K562 (cell line): ENCODE measurements at regions not wholly inside any gene's neighbourhood (a gene's known extent, or its start where the extent isn't known, plus 50 kb on each side); places are given as distances from the start of the nearest gene placed in this dataset.

Source experiments
- ATAC-seq: fragments of 200-7000 bp; cut with Tn5 transposase; 3 replicates; pipeline ENCODE4 v1.9.1; 2020; ENCODE audit warnings: moderate library complexity
- BruUV-seq: library from RNA; stranded (reverse); fragments of 400-500 nt; replicated peaks from 2 replicates; lab custom pipeline; 2021; lab: Mats Ljungman, UMichigan
- CTCF ChIA-PET: fragments of 300-600 bp; formaldehyde crosslinking; extraction: SDS; loops from one replicate; lab custom pipeline; 2021; ENCODE audit warnings: low intra/inter-chr PET ratio; lab: Yijun Ruan, JAX
- POLR2A ChIA-PET: fragments of 300-600, 350-650 bp; sonication (Branson Sonifier 250); formaldehyde crosslinking; extraction: SDS; loops from one replicate; lab custom pipeline; 2021; ENCODE audit warnings: antibody characterized with exemption, inconsistent platforms; lab: Yijun Ruan, JAX
- DNase-seq, 4 experiments: peaks; one replicate each; pipeline versions ENCODE4 v3.0.0 to v3.0.0-alpha.2; 2011 to 2018; ENCODE audit warnings: low spot score in 3 of 4, mixed read lengths in 3 of 4; ENCODE audit errors: extremely low read depth in 1 of 4
- FAIRE-seq: peaks from 2 replicates; lab custom pipeline; 2011; peaks lifted over from hg19 to GRCh38; lab: Jason Lieb, UNC
- H2AFZ ChIP-seq: 2 replicates; pipeline ENCODE4 v1.6.0; 2011; ENCODE audit warnings: low read depth, low read length, control low read depth, inconsistent platforms
- H3K27ac ChIP-seq: fragments of 200-600 bp; 3 replicates; pipeline ENCODE4 v1.8.0; 2011; ENCODE audit warnings: low read depth, mild to moderate bottlenecking, control low read depth, inconsistent platforms, low read length, moderate library complexity, mixed read lengths; ENCODE audit errors: extremely low read depth
- H3K27me3 ChIP-seq, 2 experiments: fragments of 300-600 bp in 1 of 2; 2 replicates in 1 of 2; 3 replicates in 1 of 2; pipeline versions ENCODE4 v1.6.0 to v1.8.0; 2011; ENCODE audit warnings: inconsistent platforms in 2 of 2, low read length in 2 of 2, mild to moderate bottlenecking in 1 of 2, mixed read lengths in 1 of 2, moderate library complexity in 1 of 2; ENCODE audit not compliant: control insufficient read depth in 2 of 2, insufficient read depth in 2 of 2
- H3K36me3 ChIP-seq: fragments of 300-600 bp; 3 replicates; pipeline ENCODE4 v1.8.0; 2011; ENCODE audit warnings: mild to moderate bottlenecking, low read length, inconsistent platforms; ENCODE audit not compliant: control insufficient read depth, insufficient read depth
- H3K4me1 ChIP-seq, 2 experiments: fragments of 200-600 bp in 1 of 2; replicated peaks in 1 of 2; 2 replicates in 1 of 2; 3 replicates in 1 of 2; pipeline versions ENCODE4 v1.5.1 to v1.8.0; 2011; ENCODE audit warnings: inconsistent platforms in 2 of 2, low read length in 2 of 2, mild to moderate bottlenecking in 1 of 2, mixed read lengths in 1 of 2, moderate library complexity in 1 of 2; ENCODE audit not compliant: control insufficient read depth in 2 of 2, insufficient read depth in 2 of 2
- H3K4me2 ChIP-seq: 2 replicates; pipeline ENCODE4 v1.6.1; 2011; ENCODE audit warnings: low read length, control low read depth, inconsistent platforms, mixed read lengths; ENCODE audit not compliant: insufficient read depth
- H3K4me3 ChIP-seq: fragments of 200-600 bp; sonication (generic), shearing (Covaris generic); 2 replicates; pipeline ENCODE4 v1.5.1; 2016; ENCODE audit warnings: control low read depth, inconsistent platforms
- H3K79me2 ChIP-seq: fragments of 200-600 bp; 3 replicates; pipeline ENCODE4 v1.8.0; 2011; ENCODE audit warnings: low read length, inconsistent platforms; ENCODE audit not compliant: control insufficient read depth, insufficient read depth
- H3K9ac ChIP-seq, 2 experiments: 2 replicates each; pipeline versions ENCODE4 v1.6.0 to v1.6.1; 2011; ENCODE audit warnings: low read depth in 2 of 2, low read length in 2 of 2, control low read depth in 1 of 2, inconsistent platforms in 1 of 2, mild to moderate bottlenecking in 1 of 2, mixed read lengths in 1 of 2; ENCODE audit not compliant: insufficient read depth in 1 of 2
- H3K9me1 ChIP-seq: one replicate; pipeline ENCODE4 v1.6.0; 2011; ENCODE audit warnings: inconsistent platforms, mild to moderate bottlenecking, low read length, moderate library complexity; ENCODE audit not compliant: control insufficient read depth, insufficient read depth
- H3K9me3 ChIP-seq: replicated peaks from 2 replicates; pipeline ENCODE4 v1.5.1; 2011; ENCODE audit warnings: low read depth, low read length, inconsistent platforms; ENCODE audit not compliant: control insufficient read depth, insufficient read depth
- H4K20me1 ChIP-seq: replicated peaks from 2 replicates; pipeline ENCODE4 v1.6.1; 2011; ENCODE audit warnings: low read length, inconsistent platforms, mixed read lengths; ENCODE audit not compliant: control insufficient read depth, insufficient read depth
- EGR1 ChIP-seq: fragments of 450-650 bp; conservative IDR thresholded peaks from 2 replicates; pipeline ENCODE4 v1.6.1; 2017; ENCODE audit warnings: mild to moderate bottlenecking
- GTF2F1 ChIP-seq: IDR thresholded peaks from 2 replicates; pipeline ENCODE4 v1.6.1; 2011; ENCODE audit warnings: low read depth, low read length, improper control_type of control experiment
- RFX7 ChIP-seq: fragments of 250-450 bp; sonication (Bioruptor Pico); IDR thresholded peaks from 2 replicates; pipeline ENCODE4 v1.5.1; 2021; ENCODE audit warnings: mild to moderate bottlenecking
- TCF7L2 ChIP-seq: fragments of 150-350 bp; IDR thresholded peaks from 2 replicates; pipeline ENCODE4 v1.6.1; 2016; ENCODE audit warnings: low read depth, mild to moderate bottlenecking, low read length, moderate library complexity
- U2AF2 ChIP-seq: fragments of 200-400 bp; formaldehyde crosslinking; optimal IDR thresholded peaks from 2 replicates; pipeline ENCODE3; 2017; ENCODE audit warnings: low read depth, mild to moderate bottlenecking, low read length
- ZBTB1 ChIP-seq: sonication (generic); formaldehyde crosslinking; IDR thresholded peaks from 2 replicates; pipeline ENCODE4 v1.8.1; 2023; ENCODE audit warnings: missing genetic modification reagents, low read depth, mild to moderate bottlenecking, borderline replicate concordance
- WGBS: fragments of 100-300 bp; shearing (Covaris generic); methylation state at CpG from one replicate; pipeline ENCODE4 v1.1.6; 2016; ENCODE audit warnings: low coverage, mixed read lengths; ENCODE audit not compliant: insufficient coverage; ENCODE audit errors: missing lambda C conversion rate; 5-methylcytosine and 5-hydroxymethylcytosine counted together
- in situ Hi-C: fragments of 300-500 bp; cut with MboI; formaldehyde crosslinking; loops from 4 replicates; pipeline ENCODE4 v1.15.0; 2018; ENCODE audit warnings: inconsistent platforms, mixed read lengths
- intact Hi-C: fragments of 100-400 bp; cut with micrococcal nuclease; formaldehyde crosslinking; loops from 2 replicates; pipeline ENCODE4 v1.14.2; 2022
- TF ChIP-seq, protein P1 (sequence below): fragments of 150-350 bp; IDR thresholded peaks from 2 replicates; pipeline ENCODE4 v1.6.1; 2014; ENCODE audit warnings: low read depth, mild to moderate bottlenecking, low read length, borderline replicate concordance

DNA sequence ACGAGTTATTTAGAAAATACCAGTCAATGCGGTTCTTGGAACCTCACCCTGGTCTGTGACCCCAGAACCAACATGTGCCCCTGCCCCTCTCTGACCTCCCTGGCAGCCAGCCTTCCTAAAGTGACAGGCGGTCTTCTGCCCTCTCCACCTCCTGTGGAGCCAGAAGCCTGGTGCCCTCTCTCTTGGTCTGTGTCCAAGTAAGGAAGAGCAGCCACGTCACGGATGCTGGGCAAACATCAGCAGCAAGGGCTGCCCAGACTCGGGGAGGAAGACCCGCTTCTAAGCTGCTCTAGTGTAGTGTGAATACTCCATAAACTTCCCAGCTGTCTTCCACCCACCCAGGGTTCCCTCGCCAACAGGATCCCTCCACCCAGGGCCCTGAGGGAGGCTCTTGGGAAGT, 272.4 kb downstream of the BMP7 start:
- intact Hi-C loops: no loop called here
- POLR2A ChIA-PET: interaction anchor here (1.2 kb wide), 1 partner anchor 11 kb away, joined by 3 read pairs; no protein-coding TSS in a partner anchor
- CTCF ChIA-PET: no interaction called here

More for the DNA sequence above, 272.4 kb downstream of the BMP7 start:
- Histone ChIP-seq H3K9me3 (no peaks in the 10 kb centered on the region; the same call in 1 of the 2 replicates), H3K4me1 (peaks cover 0 to 3% of the 10 kb centered on the region in 2 experiments; a peak in 1 of 5 replicates), H3K9ac (no peak overlapping the region), H3K9me1 (peaks cover 4% of the 10 kb centered on the region), H3K27me3 (peaks cover 2 to 25% of the 10 kb centered on the region in 2 experiments; a peak in 3 of 5 replicates), H2AFZ (no peak overlapping the region), H3K4me2 (no peak overlapping the region), H4K20me1 (0 out of 2 replicates have a peak, but pooled peaks cover 3% of the 10 kb centered on the region), H3K36me3 (no peaks in the 10 kb centered on the region), H3K27ac (no peak overlapping the region), H3K79me2 (no peaks in the 10 kb centered on the region), H3K4me3 (no peak overlapping the region)
- ATAC-seq (no peak), DNase-seq (no peak), FAIRE-seq (no peak)
- in situ Hi-C loops: no loop called here
- WGBS: 1% methylated on average over 8 of the region's 8 CpGs
- TF ChIP-seq, protein P1, sequence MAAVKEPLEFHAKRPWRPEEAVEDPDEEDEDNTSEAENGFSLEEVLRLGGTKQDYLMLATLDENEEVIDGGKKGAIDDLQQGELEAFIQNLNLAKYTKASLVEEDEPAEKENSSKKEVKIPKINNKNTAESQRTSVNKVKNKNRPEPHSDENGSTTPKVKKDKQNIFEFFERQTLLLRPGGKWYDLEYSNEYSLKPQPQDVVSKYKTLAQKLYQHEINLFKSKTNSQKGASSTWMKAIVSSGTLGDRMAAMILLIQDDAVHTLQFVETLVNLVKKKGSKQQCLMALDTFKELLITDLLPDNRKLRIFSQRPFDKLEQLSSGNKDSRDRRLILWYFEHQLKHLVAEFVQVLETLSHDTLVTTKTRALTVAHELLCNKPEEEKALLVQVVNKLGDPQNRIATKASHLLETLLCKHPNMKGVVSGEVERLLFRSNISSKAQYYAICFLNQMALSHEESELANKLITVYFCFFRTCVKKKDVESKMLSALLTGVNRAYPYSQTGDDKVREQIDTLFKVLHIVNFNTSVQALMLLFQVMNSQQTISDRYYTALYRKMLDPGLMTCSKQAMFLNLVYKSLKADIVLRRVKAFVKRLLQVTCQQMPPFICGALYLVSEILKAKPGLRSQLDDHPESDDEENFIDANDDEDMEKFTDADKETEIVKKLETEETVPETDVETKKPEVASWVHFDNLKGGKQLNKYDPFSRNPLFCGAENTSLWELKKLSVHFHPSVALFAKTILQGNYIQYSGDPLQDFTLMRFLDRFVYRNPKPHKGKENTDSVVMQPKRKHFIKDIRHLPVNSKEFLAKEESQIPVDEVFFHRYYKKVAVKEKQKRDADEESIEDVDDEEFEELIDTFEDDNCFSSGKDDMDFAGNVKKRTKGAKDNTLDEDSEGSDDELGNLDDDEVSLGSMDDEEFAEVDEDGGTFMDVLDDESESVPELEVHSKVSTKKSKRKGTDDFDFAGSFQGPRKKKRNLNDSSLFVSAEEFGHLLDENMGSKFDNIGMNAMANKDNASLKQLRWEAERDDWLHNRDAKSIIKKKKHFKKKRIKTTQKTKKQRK: no peak
- TF ChIP-seq ZBTB1 (CRISPR knock-in tag) (no peak), GTF2F1 (no peak), U2AF2 (no peak), EGR1 (no peak), RFX7 (CRISPR knock-in tag) (no peak), TCF7L2 (no peak)
- BruUV-seq: no TSS peak
